AG08395 (cell line): ENCODE measurements at regions not wholly inside any gene's neighbourhood (a gene's known extent, or its start where the extent isn't known, plus 50 kb on each side); places are given as distances from the start of the nearest gene placed in this dataset.
"Not testable (repeated sequence)": the region's sequence is repeated elsewhere in the genome, so short reads cannot be mapped to it uniquely, and the experiment has no call there.

Experiments
- DNase-seq: peaks from one replicate; pipeline ENCODE4 v3.0.0; 2012; ENCODE audit warnings: mixed read lengths, low spot score

- DNase-seq = no peak
These were observed 50.1 kb upstream of the BCL6 start for GRCh38 chr3:187795207-187795960.

- no peak for DNase-seq
These were observed 52.9 kb upstream of the BCL6 start for GRCh38 chr3:187798126-187798525.

GRCh38 chr3:187798531-187799530 is 53.6 kb upstream of the BCL6 start:
- DNase-seq = no peak

- no peak for DNase-seq
These were observed 54.8 kb upstream of the BCL6 start for GRCh38 chr3:187799942-187800641.

- DNase-seq = no peak
These were observed 55.9 kb upstream of the BCL6 start for GRCh38 chr3:187801152-187801551.

- no peak for DNase-seq
These were observed 57.1 kb upstream of the BCL6 start for GRCh38 chr3:187802203-187802927.

- DNase-seq = no peak
These were observed 57.6 kb upstream of the BCL6 start for GRCh38 chr3:187802928-187803259.

GRCh38 chr3:187804120-187804744 is 59.0 kb upstream of the BCL6 start:
- DNase-seq = no peak

GRCh38 chr3:187804745-187805121 is 59.5 kb upstream of the BCL6 start:
- DNase-seq = no peak

- no peak for DNase-seq
These were observed 60.5 kb upstream of the BCL6 start for GRCh38 chr3:187805774-187806173.

- DNase-seq = peak; percentile 54
These were observed 62.0 kb upstream of the BCL6 start for GRCh38 chr3:187807086-187807862.

GRCh38 chr3:187808527-187808895 is 63.2 kb upstream of the BCL6 start:
- DNase-seq = no peak

- no peak for DNase-seq
These were observed 64.3 kb upstream of the BCL6 start for GRCh38 chr3:187809612-187809991.

GRCh38 chr3:187810021-187810446 is 64.8 kb upstream of the BCL6 start:
- DNase-seq = no peak

GRCh38 chr3:187811585-187812250 is 66.5 kb upstream of the BCL6 start:
- peak; percentile 77 for DNase-seq

GRCh38 chr3:187812496-187812895 is 67.2 kb upstream of the BCL6 start:
- no peak for DNase-seq

GRCh38 chr3:187813198-187813597 is 67.9 kb upstream of the BCL6 start:
- no peak for DNase-seq

GRCh38 chr3:187817766-187818165 is 72.5 kb upstream of the BCL6 start:
- not testable (repeated sequence) for DNase-seq

- no peak for DNase-seq
These were observed 76.5 kb upstream of the BCL6 start for GRCh38 chr3:187821616-187822317.
